H1 (cell line): ENCODE measurements at regions not wholly inside any gene's neighbourhood (a gene's known extent, or its start where the extent isn't known, plus 50 kb on each side); places are given as distances from the start of the nearest gene placed in this dataset.
"Not testable (repeated sequence)": the region's sequence is repeated elsewhere in the genome, so short reads cannot be mapped to it uniquely, and the experiment has no call there.

Source experiments
- CTCF ChIA-PET: fragments of 300-600 bp; sonication (Branson Sonifier 250); formaldehyde crosslinking; loops from one replicate; lab custom pipeline; 2021; ENCODE audit not compliant: partially characterized antibody; lab: Charles Lee
- POLR2A ChIA-PET: fragments of 300-600 bp; sonication (Branson Sonifier 250); formaldehyde crosslinking; loops from one replicate; lab custom pipeline; 2021; ENCODE audit warnings: inconsistent platforms; ENCODE audit not compliant: partially characterized antibody; lab: Charles Lee
- DNase-seq, 2 experiments: peaks; one replicate each; pipeline versions ENCODE4 v3.0.0 to v3.0.0-alpha.2; 2010 to 2022; ENCODE audit warnings: low spot score in 2 of 2, low read depth in 1 of 2, mixed read lengths in 1 of 2
- FAIRE-seq: peaks from 2 replicates; lab custom pipeline; 2011; peaks lifted over from hg19 to GRCh38; lab: Jason Lieb, UNC
- H2AFZ ChIP-seq: 2 replicates; pipeline ENCODE4 v1.8.1; 2012; ENCODE audit warnings: low read length, inconsistent platforms
- H2AK5ac ChIP-seq: 2 replicates; pipeline ENCODE4 v1.6.1; 2013; ENCODE audit warnings: low read depth, low read length
- H2BK120ac ChIP-seq: replicated peaks from 2 replicates; pipeline ENCODE3; 2013; ENCODE audit warnings: low read depth, low read length, inconsistent platforms
- H2BK12ac ChIP-seq: 2 replicates; pipeline ENCODE4 v1.6.1; 2013; ENCODE audit warnings: low read depth, low read length
- H2BK15ac ChIP-seq: 2 replicates; pipeline ENCODE4 v1.6.1; 2013; ENCODE audit warnings: low read length
- H2BK20ac ChIP-seq: 2 replicates; pipeline ENCODE4 v1.6.1; 2013; ENCODE audit warnings: low read length
- H2BK5ac ChIP-seq: 2 replicates; pipeline ENCODE4 v1.6.1; 2013; ENCODE audit warnings: low read depth, low read length
- H3K14ac ChIP-seq: 2 replicates; pipeline ENCODE4 v1.6.1; 2013; ENCODE audit warnings: inconsistent platforms; ENCODE audit not compliant: insufficient read length
- H3K18ac ChIP-seq: 2 replicates; pipeline ENCODE4 v1.6.1; 2013; ENCODE audit warnings: low read length; ENCODE audit errors: extremely low read depth
- H3K23ac ChIP-seq: 2 replicates; pipeline ENCODE4 v1.6.1; 2013; ENCODE audit warnings: inconsistent platforms; ENCODE audit not compliant: insufficient read length
- H3K23me2 ChIP-seq: 2 replicates; pipeline ENCODE4 v1.6.1; 2013; ENCODE audit warnings: low read depth, low read length
- H3K27ac ChIP-seq: 2 replicates; pipeline ENCODE4 v1.6.1; 2011; ENCODE audit warnings: low read depth, low read length, inconsistent platforms
- H3K27me3 ChIP-seq, 4 experiments: replicated peaks in 1 of 4; 1 replicate in 1 of 4; 2 replicates in 3 of 4; pipeline versions ENCODE4 v1.6.1 to v1.8.1; 2011 to 2013; ENCODE audit warnings: low read length in 3 of 4, mild to moderate bottlenecking in 3 of 4, inconsistent platforms in 2 of 4, mixed read lengths in 2 of 4, moderate library complexity in 1 of 4; ENCODE audit not compliant: control insufficient read depth in 3 of 4, insufficient read depth in 3 of 4; ENCODE audit errors: extremely low read depth in 1 of 4
- H3K36me3 ChIP-seq, 4 experiments: 2 replicates each; pipeline versions ENCODE4 v1.6.1 to v1.8.1; 2011 to 2013; ENCODE audit warnings: mild to moderate bottlenecking in 4 of 4, low read length in 3 of 4, moderate library complexity in 2 of 4, control low read depth in 1 of 4, inconsistent platforms in 1 of 4; ENCODE audit not compliant: insufficient read depth in 4 of 4, control insufficient read depth in 2 of 4
- H3K4ac ChIP-seq: replicated peaks from 2 replicates; pipeline ENCODE3; 2013; ENCODE audit warnings: low read length, low read depth, mixed read lengths, inconsistent platforms; ENCODE audit not compliant: insufficient read length
- H3K4me1 ChIP-seq, 4 experiments: replicated peaks in 1 of 4; 1 replicate in 1 of 4; 2 replicates in 3 of 4; pipeline versions ENCODE4 v1.6.1 to v1.8.1; 2011 to 2013; ENCODE audit warnings: low read length in 3 of 4, inconsistent platforms in 2 of 4, mixed read lengths in 1 of 4; ENCODE audit not compliant: insufficient read depth in 4 of 4, control insufficient read depth in 3 of 4
- H3K4me2 ChIP-seq, 2 experiments: 2 replicates each; pipeline versions ENCODE4 v1.6.1 to v1.8.1; 2011 to 2013; ENCODE audit warnings: low read depth in 2 of 2, low read length in 2 of 2, control low read depth in 1 of 2, inconsistent platforms in 1 of 2, mild to moderate bottlenecking in 1 of 2; ENCODE audit not compliant: insufficient read depth in 1 of 2
- H3K4me3 ChIP-seq, 4 experiments: fragments of 200-600, 300-600 bp in 1 of 4; sonication (generic), shearing (Covaris generic), sonication (Bioruptor Twin) in 1 of 4; 2 replicates each; pipeline versions ENCODE4 v1.5.1 to v1.8.1; 2011 to 2016; ENCODE audit warnings: low read length in 4 of 4, low read depth in 3 of 4, control low read depth in 2 of 4, inconsistent platforms in 2 of 4, mild to moderate bottlenecking in 2 of 4, mixed read lengths in 1 of 4, moderate library complexity in 1 of 4; ENCODE audit not compliant: insufficient read depth in 2 of 4; ENCODE audit errors: extremely low read depth in 1 of 4
- H3K56ac ChIP-seq: replicated peaks from 2 replicates; pipeline ENCODE3; 2013; ENCODE audit warnings: low read depth, mild to moderate bottlenecking, mixed read lengths, low read length, inconsistent platforms; ENCODE audit not compliant: insufficient read length
- H3K79me1 ChIP-seq: 2 replicates; pipeline ENCODE4 v1.6.1; 2013; ENCODE audit warnings: low read depth, low read length, control low read depth
- H3K79me2 ChIP-seq, 2 experiments: 2 replicates each; pipeline versions ENCODE4 v1.6.1 to v1.8.1; 2012 to 2013; ENCODE audit warnings: low read length in 2 of 2, mild to moderate bottlenecking in 2 of 2, inconsistent platforms in 1 of 2; ENCODE audit not compliant: insufficient read depth in 2 of 2, control insufficient read depth in 1 of 2
- H3K9ac ChIP-seq, 4 experiments: replicated peaks in 1 of 4; 1 replicate in 1 of 4; 2 replicates in 3 of 4; pipeline versions ENCODE4 v1.6.1 to v1.8.1; 2011 to 2013; ENCODE audit warnings: low read depth in 3 of 4, low read length in 3 of 4, control low read depth in 2 of 4, mild to moderate bottlenecking in 2 of 4, moderate library complexity in 2 of 4, inconsistent platforms in 1 of 4; ENCODE audit errors: extremely low read depth in 1 of 4
- H3K9me3 ChIP-seq, 2 experiments: 2 replicates each; pipeline versions ENCODE4 v1.6.1 to v1.8.1; 2012 to 2013; ENCODE audit warnings: mild to moderate bottlenecking in 2 of 2, moderate library complexity in 2 of 2, control low read depth in 1 of 2, inconsistent platforms in 1 of 2, low read depth in 1 of 2, low read length in 1 of 2, mixed read lengths in 1 of 2; ENCODE audit not compliant: insufficient read depth in 2 of 2
- H4K20me1 ChIP-seq, 2 experiments: replicated peaks in 1 of 2; 2 replicates each; pipeline versions ENCODE3 to v1.8.1; 2011 to 2013; ENCODE audit warnings: inconsistent platforms in 2 of 2, low read length in 2 of 2, mild to moderate bottlenecking in 1 of 2; ENCODE audit not compliant: insufficient read depth in 2 of 2, control insufficient read depth in 1 of 2
- H4K5ac ChIP-seq: 2 replicates; pipeline ENCODE4 v1.6.1; 2013; ENCODE audit warnings: low read length, low read depth, mixed read lengths, inconsistent platforms; ENCODE audit not compliant: insufficient read length
- H4K8ac ChIP-seq: 2 replicates; pipeline ENCODE4 v1.8.0; 2013; ENCODE audit warnings: mild to moderate bottlenecking, moderate library complexity, low read length, inconsistent platforms; ENCODE audit not compliant: insufficient read depth; ENCODE audit errors: extremely low read depth
- H4K91ac ChIP-seq: replicated peaks from 2 replicates; pipeline ENCODE3; 2013; ENCODE audit warnings: low read length, mixed read lengths, inconsistent platforms; ENCODE audit not compliant: insufficient read length
- WGBS, 2 experiments: shearing (Covaris generic) in 1 of 2; methylation state at CpG; one replicate each; pipeline versions ENCODE4 v1.1.6 to v1.1.7; 2013 to 2015; ENCODE audit warnings: low lambda C conversion rate in 2 of 2, mixed read lengths in 2 of 2, inconsistent platforms in 1 of 2, low coverage in 1 of 2, missing lambda C conversion rate in 1 of 2; ENCODE audit not compliant: insufficient replicate concordance in 2 of 2, insufficient coverage in 1 of 2, insufficient read length in 1 of 2; ENCODE audit errors: extremely low coverage in 1 of 2, missing lambda C conversion rate in 1 of 2; 5-methylcytosine and 5-hydroxymethylcytosine counted together

- H3K4ac ChIP-seq, H3K4me2 ChIP-seq, CTCF ChIA-PET, H3K4me3 ChIP-seq, H3K9me3 ChIP-seq, H3K4me1 ChIP-seq, H3K36me3 ChIP-seq, H3K56ac ChIP-seq, H4K5ac ChIP-seq, H3K27me3 ChIP-seq, H2BK20ac ChIP-seq, H2BK12ac ChIP-seq, H2AFZ ChIP-seq, H2BK15ac ChIP-seq, FAIRE-seq, H3K79me1 ChIP-seq, H3K18ac ChIP-seq, DNase-seq, H2BK5ac ChIP-seq, H3K27ac ChIP-seq, H3K79me2 ChIP-seq, H2BK120ac ChIP-seq, H4K20me1 ChIP-seq, H2AK5ac ChIP-seq, H3K23me2 ChIP-seq, H3K9ac ChIP-seq, POLR2A ChIA-PET, H3K14ac ChIP-seq, H4K8ac ChIP-seq, H4K91ac ChIP-seq, H3K23ac ChIP-seq: not testable (repeated sequence)
- 95% methylated on average over 5 of the region's 5 CpGs; no CpG with 5 or more reads in 1 of the 2 experiments for WGBS, 2 experiments
These were observed 2406.1 kb upstream of the PCDH20 start for GRCh38 chr13:63821785-63822184.

- H3K56ac ChIP-seq, H3K79me1 ChIP-seq, H4K5ac ChIP-seq, H3K14ac ChIP-seq, CTCF ChIA-PET, H3K4me1 ChIP-seq, H3K27ac ChIP-seq, FAIRE-seq, H2BK120ac ChIP-seq, H3K4me2 ChIP-seq, H2BK15ac ChIP-seq, H3K23ac ChIP-seq, H3K4me3 ChIP-seq, H3K36me3 ChIP-seq, H3K4ac ChIP-seq, DNase-seq, H3K9ac ChIP-seq, H3K27me3 ChIP-seq, H2BK5ac ChIP-seq, POLR2A ChIA-PET, H4K8ac ChIP-seq, H4K91ac ChIP-seq, H3K79me2 ChIP-seq, H2BK20ac ChIP-seq, H3K18ac ChIP-seq, H2AFZ ChIP-seq, H4K20me1 ChIP-seq, H3K9me3 ChIP-seq, H2AK5ac ChIP-seq, H3K23me2 ChIP-seq, H2BK12ac ChIP-seq: not testable (repeated sequence)
- WGBS, 2 experiments, result 93% methylated on average over 32 of the region's 41 CpGs; no CpG with 5 or more reads in 1 of the 2 experiments
These were observed 2395.9 kb upstream of the PCDH20 start for GRCh38 chr13:63811428-63812004.
